H1 (cell line): ENCODE measurements at regions not wholly inside any gene's neighbourhood (a gene's known extent, or its start where the extent isn't known, plus 50 kb on each side); places are given as distances from the start of the nearest gene placed in this dataset.

Experiments used
- CTCF ChIA-PET: fragments of 300-600 bp; sonication (Branson Sonifier 250); formaldehyde crosslinking; loops from one replicate; lab custom pipeline; 2021; ENCODE audit not compliant: partially characterized antibody; lab: Charles Lee
- POLR2A ChIA-PET: fragments of 300-600 bp; sonication (Branson Sonifier 250); formaldehyde crosslinking; loops from one replicate; lab custom pipeline; 2021; ENCODE audit warnings: inconsistent platforms; ENCODE audit not compliant: partially characterized antibody; lab: Charles Lee
- DNase-seq, 2 experiments: peaks; one replicate each; pipeline versions ENCODE4 v3.0.0 to v3.0.0-alpha.2; 2010 to 2022; ENCODE audit warnings: low spot score in 2 of 2, low read depth in 1 of 2, mixed read lengths in 1 of 2
- FAIRE-seq: peaks from 2 replicates; lab custom pipeline; 2011; peaks lifted over from hg19 to GRCh38; lab: Jason Lieb, UNC
- H2AFZ ChIP-seq: 2 replicates; pipeline ENCODE4 v1.8.1; 2012; ENCODE audit warnings: low read length, inconsistent platforms
- H2AK5ac ChIP-seq: 2 replicates; pipeline ENCODE4 v1.6.1; 2013; ENCODE audit warnings: low read depth, low read length
- H2BK120ac ChIP-seq: replicated peaks from 2 replicates; pipeline ENCODE3; 2013; ENCODE audit warnings: low read depth, low read length, inconsistent platforms
- H2BK12ac ChIP-seq: 2 replicates; pipeline ENCODE4 v1.6.1; 2013; ENCODE audit warnings: low read depth, low read length
- H2BK15ac ChIP-seq: 2 replicates; pipeline ENCODE4 v1.6.1; 2013; ENCODE audit warnings: low read length
- H2BK20ac ChIP-seq: 2 replicates; pipeline ENCODE4 v1.6.1; 2013; ENCODE audit warnings: low read length
- H2BK5ac ChIP-seq: 2 replicates; pipeline ENCODE4 v1.6.1; 2013; ENCODE audit warnings: low read depth, low read length
- H3K14ac ChIP-seq: 2 replicates; pipeline ENCODE4 v1.6.1; 2013; ENCODE audit warnings: inconsistent platforms; ENCODE audit not compliant: insufficient read length
- H3K18ac ChIP-seq: 2 replicates; pipeline ENCODE4 v1.6.1; 2013; ENCODE audit warnings: low read length; ENCODE audit errors: extremely low read depth
- H3K23ac ChIP-seq: 2 replicates; pipeline ENCODE4 v1.6.1; 2013; ENCODE audit warnings: inconsistent platforms; ENCODE audit not compliant: insufficient read length
- H3K23me2 ChIP-seq: 2 replicates; pipeline ENCODE4 v1.6.1; 2013; ENCODE audit warnings: low read depth, low read length
- H3K27ac ChIP-seq: 2 replicates; pipeline ENCODE4 v1.6.1; 2011; ENCODE audit warnings: low read depth, low read length, inconsistent platforms
- H3K27me3 ChIP-seq, 4 experiments: replicated peaks in 1 of 4; 1 replicate in 1 of 4; 2 replicates in 3 of 4; pipeline versions ENCODE4 v1.6.1 to v1.8.1; 2011 to 2013; ENCODE audit warnings: low read length in 3 of 4, mild to moderate bottlenecking in 3 of 4, inconsistent platforms in 2 of 4, mixed read lengths in 2 of 4, moderate library complexity in 1 of 4; ENCODE audit not compliant: control insufficient read depth in 3 of 4, insufficient read depth in 3 of 4; ENCODE audit errors: extremely low read depth in 1 of 4
- H3K36me3 ChIP-seq, 4 experiments: 2 replicates each; pipeline versions ENCODE4 v1.6.1 to v1.8.1; 2011 to 2013; ENCODE audit warnings: mild to moderate bottlenecking in 4 of 4, low read length in 3 of 4, moderate library complexity in 2 of 4, control low read depth in 1 of 4, inconsistent platforms in 1 of 4; ENCODE audit not compliant: insufficient read depth in 4 of 4, control insufficient read depth in 2 of 4
- H3K4ac ChIP-seq: replicated peaks from 2 replicates; pipeline ENCODE3; 2013; ENCODE audit warnings: low read length, low read depth, mixed read lengths, inconsistent platforms; ENCODE audit not compliant: insufficient read length
- H3K4me1 ChIP-seq, 4 experiments: replicated peaks in 1 of 4; 1 replicate in 1 of 4; 2 replicates in 3 of 4; pipeline versions ENCODE4 v1.6.1 to v1.8.1; 2011 to 2013; ENCODE audit warnings: low read length in 3 of 4, inconsistent platforms in 2 of 4, mixed read lengths in 1 of 4; ENCODE audit not compliant: insufficient read depth in 4 of 4, control insufficient read depth in 3 of 4
- H3K4me2 ChIP-seq, 2 experiments: 2 replicates each; pipeline versions ENCODE4 v1.6.1 to v1.8.1; 2011 to 2013; ENCODE audit warnings: low read depth in 2 of 2, low read length in 2 of 2, control low read depth in 1 of 2, inconsistent platforms in 1 of 2, mild to moderate bottlenecking in 1 of 2; ENCODE audit not compliant: insufficient read depth in 1 of 2
- H3K4me3 ChIP-seq, 4 experiments: fragments of 200-600, 300-600 bp in 1 of 4; sonication (generic), shearing (Covaris generic), sonication (Bioruptor Twin) in 1 of 4; 2 replicates each; pipeline versions ENCODE4 v1.5.1 to v1.8.1; 2011 to 2016; ENCODE audit warnings: low read length in 4 of 4, low read depth in 3 of 4, control low read depth in 2 of 4, inconsistent platforms in 2 of 4, mild to moderate bottlenecking in 2 of 4, mixed read lengths in 1 of 4, moderate library complexity in 1 of 4; ENCODE audit not compliant: insufficient read depth in 2 of 4; ENCODE audit errors: extremely low read depth in 1 of 4
- H3K56ac ChIP-seq: replicated peaks from 2 replicates; pipeline ENCODE3; 2013; ENCODE audit warnings: low read depth, mild to moderate bottlenecking, mixed read lengths, low read length, inconsistent platforms; ENCODE audit not compliant: insufficient read length
- H3K79me1 ChIP-seq: 2 replicates; pipeline ENCODE4 v1.6.1; 2013; ENCODE audit warnings: low read depth, low read length, control low read depth
- H3K79me2 ChIP-seq, 2 experiments: 2 replicates each; pipeline versions ENCODE4 v1.6.1 to v1.8.1; 2012 to 2013; ENCODE audit warnings: low read length in 2 of 2, mild to moderate bottlenecking in 2 of 2, inconsistent platforms in 1 of 2; ENCODE audit not compliant: insufficient read depth in 2 of 2, control insufficient read depth in 1 of 2
- H3K9ac ChIP-seq, 4 experiments: replicated peaks in 1 of 4; 1 replicate in 1 of 4; 2 replicates in 3 of 4; pipeline versions ENCODE4 v1.6.1 to v1.8.1; 2011 to 2013; ENCODE audit warnings: low read depth in 3 of 4, low read length in 3 of 4, control low read depth in 2 of 4, mild to moderate bottlenecking in 2 of 4, moderate library complexity in 2 of 4, inconsistent platforms in 1 of 4; ENCODE audit errors: extremely low read depth in 1 of 4
- H3K9me3 ChIP-seq, 2 experiments: 2 replicates each; pipeline versions ENCODE4 v1.6.1 to v1.8.1; 2012 to 2013; ENCODE audit warnings: mild to moderate bottlenecking in 2 of 2, moderate library complexity in 2 of 2, control low read depth in 1 of 2, inconsistent platforms in 1 of 2, low read depth in 1 of 2, low read length in 1 of 2, mixed read lengths in 1 of 2; ENCODE audit not compliant: insufficient read depth in 2 of 2
- H4K20me1 ChIP-seq, 2 experiments: replicated peaks in 1 of 2; 2 replicates each; pipeline versions ENCODE3 to v1.8.1; 2011 to 2013; ENCODE audit warnings: inconsistent platforms in 2 of 2, low read length in 2 of 2, mild to moderate bottlenecking in 1 of 2; ENCODE audit not compliant: insufficient read depth in 2 of 2, control insufficient read depth in 1 of 2
- H4K5ac ChIP-seq: 2 replicates; pipeline ENCODE4 v1.6.1; 2013; ENCODE audit warnings: low read length, low read depth, mixed read lengths, inconsistent platforms; ENCODE audit not compliant: insufficient read length
- H4K8ac ChIP-seq: 2 replicates; pipeline ENCODE4 v1.8.0; 2013; ENCODE audit warnings: mild to moderate bottlenecking, moderate library complexity, low read length, inconsistent platforms; ENCODE audit not compliant: insufficient read depth; ENCODE audit errors: extremely low read depth
- H4K91ac ChIP-seq: replicated peaks from 2 replicates; pipeline ENCODE3; 2013; ENCODE audit warnings: low read length, mixed read lengths, inconsistent platforms; ENCODE audit not compliant: insufficient read length
- ASH2L ChIP-seq: fragments of 200-600, 300-600 bp; sonication (generic); IDR thresholded peaks from one replicate; pipeline ENCODE4 v1.7.1; 2017; ENCODE audit warnings: low read length
- BRCA1 ChIP-seq: IDR thresholded peaks from 2 replicates; pipeline ENCODE4 v1.6.1; 2012; ENCODE audit warnings: low read depth, low read length, improper control_type of control experiment
- EGR1 ChIP-seq: IDR thresholded peaks from 2 replicates; pipeline ENCODE4 v1.6.1; 2011; ENCODE audit warnings: low read depth, low read length, borderline replicate concordance
- EZH2 ChIP-seq: fragments of 200-600 bp; sonication (generic); IDR thresholded peaks from 2 replicates; pipeline ENCODE4 v1.7.1; 2012; ENCODE audit warnings: low read depth, mild to moderate bottlenecking, moderate library complexity, low read length, inconsistent platforms; ENCODE audit not compliant: severe bottlenecking
- JUND ChIP-seq: IDR thresholded peaks from 2 replicates; pipeline ENCODE4 v1.6.1; 2011; ENCODE audit warnings: mild to moderate bottlenecking, improper control_type of control experiment, low read length
- KDM1A ChIP-seq: fragments of 200-600, 300-600 bp; sonication (generic); IDR thresholded peaks from 2 replicates; pipeline ENCODE4 v1.7.1; 2016; ENCODE audit warnings: mild to moderate bottlenecking, low read length, borderline replicate concordance
- KDM5A ChIP-seq: fragments of 200-600 bp; IDR thresholded peaks from 2 replicates; pipeline ENCODE4 v1.7.1; 2012; ENCODE audit warnings: mild to moderate bottlenecking, low read length, inconsistent platforms, mixed read lengths
- MAFK ChIP-seq: IDR thresholded peaks from 2 replicates; pipeline ENCODE4 v1.6.1; 2012; ENCODE audit warnings: low read depth, mild to moderate bottlenecking, improper control_type of control experiment, low read length
- PHF8 ChIP-seq: fragments of 200-600 bp; sonication (generic); conservative IDR thresholded peaks from 2 replicates; pipeline ENCODE4 v1.7.1; 2012; ENCODE audit warnings: low read depth, mild to moderate bottlenecking, inconsistent platforms, low read length, moderate library complexity
- RBBP5 ChIP-seq: IDR thresholded peaks from 2 replicates; pipeline ENCODE4 v1.7.1; 2012; ENCODE audit warnings: low read depth, mild to moderate bottlenecking, inconsistent platforms, low read length, moderate library complexity, borderline replicate concordance
- RFX5 ChIP-seq: IDR thresholded peaks from 2 replicates; pipeline ENCODE4 v1.6.1; 2011; ENCODE audit warnings: low read depth, low read length, improper control_type of control experiment, borderline replicate concordance
- RNF2 ChIP-seq: fragments of 200-900, 300-1000 bp; sonication (generic); IDR thresholded peaks from 2 replicates; pipeline ENCODE4 v1.7.1; 2016; ENCODE audit warnings: borderline replicate concordance, low read depth, mild to moderate bottlenecking, antibody characterized with exemption, low read length; ENCODE audit not compliant: poor library complexity, severe bottlenecking; ENCODE audit errors: missing control alignments
- SAP30 ChIP-seq: fragments of 300-600 bp; sonication (generic); IDR thresholded peaks from 2 replicates; pipeline ENCODE4 v1.7.1; 2012; ENCODE audit warnings: low read length, moderate library complexity, mild to moderate bottlenecking, inconsistent platforms; ENCODE audit not compliant: insufficient read depth, insufficient replicate concordance
- TAF7 ChIP-seq: optimal IDR thresholded peaks from 2 replicates; pipeline ENCODE3; 2011; ENCODE audit warnings: low read depth, mild to moderate bottlenecking, inconsistent platforms, low read length, moderate library complexity, borderline replicate concordance
- TBP ChIP-seq: IDR thresholded peaks from 2 replicates; pipeline ENCODE4 v1.6.1; 2011; ENCODE audit warnings: low read depth, low read length, improper control_type of control experiment
- WGBS, 2 experiments: shearing (Covaris generic) in 1 of 2; methylation state at CpG; one replicate each; pipeline versions ENCODE4 v1.1.6 to v1.1.7; 2013 to 2015; ENCODE audit warnings: low lambda C conversion rate in 2 of 2, mixed read lengths in 2 of 2, inconsistent platforms in 1 of 2, low coverage in 1 of 2, missing lambda C conversion rate in 1 of 2; ENCODE audit not compliant: insufficient replicate concordance in 2 of 2, insufficient coverage in 1 of 2, insufficient read length in 1 of 2; ENCODE audit errors: extremely low coverage in 1 of 2, missing lambda C conversion rate in 1 of 2; 5-methylcytosine and 5-hydroxymethylcytosine counted together

- H4K91ac ChIP-seq = no peak overlapping the region
- FAIRE-seq (no peak), DNase-seq (no peak)
- TF ChIP-seq KDM5A = no peak
- no peak for TF ChIP-seq BRCA1
- no peak for TF ChIP-seq RBBP5
- TF ChIP-seq MAFK = no peak
- TF ChIP-seq TAF7 = no peak
- no peak for TF ChIP-seq JUND
- no peak for TF ChIP-seq ASH2L
- TF ChIP-seq PHF8 = no peak
- no peak for TF ChIP-seq RNF2
- no peak for TF ChIP-seq SAP30
- TF ChIP-seq RFX5 = no peak
- TF ChIP-seq EGR1 = no peak
- TF ChIP-seq KDM1A = no peak
- no peak for TF ChIP-seq EZH2
- TF ChIP-seq TBP = no peak
Observed at GRCh38 chr20:16205507-16205906, 367.7 kb downstream of the KIF16B start.

More at GRCh38 chr20:16205507-16205906, 367.7 kb downstream of the KIF16B start:
- Histone ChIP-seq H2BK5ac (no peak overlapping the region), H3K18ac (no peak overlapping the region), H4K5ac (no peak overlapping the region), H3K9ac (no peak overlapping the region), H3K4ac (no peak overlapping the region), H2AFZ (no peak overlapping the region), H3K14ac (no peak overlapping the region), H3K79me2 (no peaks in the 10 kb centered on the region), H3K4me2 (no peak overlapping the region), H3K9me3 (no peaks in the 10 kb centered on the region; a peak in 2 of 4 replicates), H3K23ac (no peak overlapping the region), H3K27me3 (no peaks in the 10 kb centered on the region), H2BK20ac (no peak overlapping the region), H2AK5ac (no peak overlapping the region), H3K27ac (no peak overlapping the region), H3K4me3 (no peak overlapping the region), H4K20me1 (no peaks in the 10 kb centered on the region), H2BK15ac (no peak overlapping the region), H3K56ac (no peak overlapping the region), H2BK120ac (no peak overlapping the region), H3K36me3 (no peaks in the 10 kb centered on the region), H2BK12ac (no peak overlapping the region), H3K23me2 (no peaks in the 10 kb centered on the region), H4K8ac (no peak overlapping the region), H3K79me1 (no peaks in the 10 kb centered on the region), H3K4me1 (no peaks in the 10 kb centered on the region)
- POLR2A ChIA-PET = no interaction called here
- 87% methylated on average over 2 of the region's 2 CpGs; no CpG with 5 or more reads in 1 of the 2 experiments for whole genome bisulfite sequencing, 2 experiments
- CTCF ChIA-PET = no interaction called here
